Esophagus squamous epithelium (tissue), 5 donors: ENCODE measurements at regions not wholly inside any gene's neighbourhood (a gene's known extent, or its start where the extent isn't known, plus 50 kb on each side); places are given as distances from the start of the nearest gene placed in this dataset.

Experiments used
- DNase-seq: peaks from one replicate; lab custom pipeline; 2025; lab: John Stamatoyannopoulos, UW
- H3K27ac ChIP-seq, 4 donors: fragments of 200-600 bp; sonication (generic); one replicate each; pipeline ENCODE4 v1.5.1; 2016 to 2019; ENCODE audit warnings: mild to moderate bottlenecking in 1 of 4
- H3K27me3 ChIP-seq, 4 donors: fragments of 200-600 bp; sonication (generic); 1 replicate in 3 of 4; 2 replicates in 1 of 4; pipeline versions ENCODE4 v1.5.1 to v1.6.0; 2017 to 2021; ENCODE audit warnings: antibody characterized with exemption in 1 of 4
- H3K36me3 ChIP-seq, 3 donors: fragments of 200-600 bp; sonication (generic); one replicate each; pipeline ENCODE4 v1.5.1; 2016 to 2019
- H3K4me1 ChIP-seq, 3 donors: fragments of 200-600 bp; sonication (generic); one replicate each; pipeline ENCODE4 v1.5.1; 2017 to 2019
- H3K4me3 ChIP-seq, 4 donors: fragments of 200-600 bp; sonication (generic); 1 replicate in 3 of 4; 2 replicates in 1 of 4; pipeline ENCODE4 v1.5.1; 2016 to 2019; ENCODE audit warnings: mild to moderate bottlenecking in 2 of 4, moderate library complexity in 1 of 4
- H3K9me3 ChIP-seq, 3 donors: fragments of 200-600 bp; sonication (generic); one replicate each; pipeline ENCODE4 v1.5.1; 2016 to 2019
- CTCF ChIP-seq, 6 experiments: fragments of 450-650 bp in 4 of 6; fragments of 200-600 bp in 2 of 6; sonication (generic) in 2 of 6; IDR thresholded peaks; one replicate each; pipeline ENCODE4 v1.5.1; 2016 to 2019; ENCODE audit warnings: antibody characterized with exemption in 6 of 6, mild to moderate bottlenecking in 4 of 6, moderate library complexity in 4 of 6
- POLR2A ChIP-seq, 4 donors: fragments of 450-650 bp; IDR thresholded peaks; one replicate each; pipeline ENCODE4 v1.6.1; 2017; ENCODE audit warnings: antibody characterized with exemption in 4 of 4, mild to moderate bottlenecking in 4 of 4, moderate library complexity in 3 of 4
- WGBS, 2 donors: methylation state at CpG; one replicate each; pipeline ENCODE4 v1.1.5; 2018; 5-methylcytosine and 5-hydroxymethylcytosine counted together
- intact Hi-C: fragments of 100-400 bp; cut with DNase I; formaldehyde crosslinking; loops from one replicate; pipeline ENCODE4 v1.15.0; 2022
- donor health status: DM: yes; HTN: yes; CAD: no.

GRCh38 chr20:7180256-7181045 is 413.0 kb downstream of the BMP2 start:
- intact Hi-C loops: no loop called here
- Histone ChIP-seq H3K36me3 (no peaks in the 10 kb centered on the region), H3K4me1 (no peaks in the 10 kb centered on the region), H3K27me3 (no peaks in the 10 kb centered on the region), H3K9me3 (no peaks in the 10 kb centered on the region), H3K4me3 (no peak overlapping the region), H3K27ac (no peak overlapping the region)
- 35 to 39% methylated on average over 4 of the region's 4 CpGs for WGBS, 2 donors
- no peak for TF ChIP-seq CTCF (IDR thresholded peaks at IDR 0.05)
- TF ChIP-seq POLR2A (IDR thresholded peaks at IDR 0.05): no peak
- DNase-seq: no peak

DNA sequence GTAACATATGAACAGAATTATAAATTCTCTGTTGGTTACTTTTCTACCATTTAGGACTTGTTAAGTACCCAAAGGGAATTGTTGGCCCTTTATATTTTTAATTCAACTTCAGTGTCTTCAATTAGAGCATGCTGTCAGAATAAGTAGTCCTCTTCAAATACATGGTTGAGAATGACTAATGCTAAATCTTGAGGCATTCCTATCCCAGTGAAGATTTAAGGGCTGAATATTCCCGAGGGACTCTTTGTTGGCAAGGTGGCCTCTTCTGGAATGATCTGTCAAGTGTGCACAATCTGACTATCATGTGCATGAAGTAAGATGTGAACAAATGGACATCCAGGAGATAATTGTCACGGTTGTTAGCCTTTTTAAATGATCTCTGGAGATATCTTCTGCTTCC is 421.7 kb downstream of the BMP2 start:
- 51 to 73% methylated on average over 2 of the region's 2 CpGs for WGBS, 2 donors
- intact Hi-C loops: no loop called here
- H3K4me3 ChIP-seq: no peak overlapping the region
- TF ChIP-seq CTCF (IDR thresholded peaks at IDR 0.05) (no peak), POLR2A (IDR thresholded peaks at IDR 0.05) (no peak)
- no peaks in the 10 kb centered on the region for H3K27me3 ChIP-seq
- H3K27ac ChIP-seq: no peak overlapping the region
- no peaks in the 10 kb centered on the region for H3K9me3 ChIP-seq
- no peaks in the 10 kb centered on the region for H3K4me1 ChIP-seq
- no peaks in the 10 kb centered on the region for H3K36me3 ChIP-seq
- no peak for DNase-seq

- DNase-seq: no peak
- Histone ChIP-seq H3K36me3 (no peaks in the 10 kb centered on the region), H3K27me3 (no peaks in the 10 kb centered on the region), H3K9me3 (no peaks in the 10 kb centered on the region), H3K4me3 (no peak overlapping the region), H3K27ac (no peak overlapping the region), H3K4me1 (no peaks in the 10 kb centered on the region)
- WGBS, 2 donors: 62 to 66% methylated on average over 4 of the region's 4 CpGs
- intact Hi-C loops: no loop called here
- no peak for TF ChIP-seq POLR2A (IDR thresholded peaks at IDR 0.05)
- no peak for TF ChIP-seq CTCF (IDR thresholded peaks at IDR 0.05)
Measured at GRCh38 chr20:7193681-7194080, 426.2 kb downstream of the BMP2 start.

- Histone ChIP-seq H3K4me1 (no peaks in the 10 kb centered on the region), H3K9me3 (no peaks in the 10 kb centered on the region), H3K27me3 (no peaks in the 10 kb centered on the region), H3K27ac (no peak overlapping the region), H3K4me3 (no peak overlapping the region), H3K36me3 (no peaks in the 10 kb centered on the region)
- 47 to 61% methylated on average over 5 of the region's 5 CpGs for WGBS, 2 donors
- intact Hi-C loops: no loop called here
- no peak for TF ChIP-seq POLR2A (IDR thresholded peaks at IDR 0.05)
- TF ChIP-seq CTCF (IDR thresholded peaks at IDR 0.05): no peak
- no peak for DNase-seq
Measured at GRCh38 chr20:7195704-7196103, 428.2 kb downstream of the BMP2 start.

GRCh38 chr20:7196481-7196880 is 429.0 kb downstream of the BMP2 start:
- TF ChIP-seq CTCF (IDR thresholded peaks at IDR 0.05) (no peak), POLR2A (IDR thresholded peaks at IDR 0.05) (no peak)
- H3K4me1 ChIP-seq: no peaks in the 10 kb centered on the region
- no peak overlapping the region for H3K4me3 ChIP-seq
- no peaks in the 10 kb centered on the region for H3K36me3 ChIP-seq
- DNase-seq: no peak
- H3K27ac ChIP-seq: no peak overlapping the region
- no peaks in the 10 kb centered on the region for H3K9me3 ChIP-seq
- WGBS, 2 donors: 88 to 96% methylated on average over 1 of the region's 1 CpG
- H3K27me3 ChIP-seq: no peaks in the 10 kb centered on the region
- intact Hi-C loops: no loop called here
